Erythroblast (primary cell): ENCODE measurements at regions not wholly inside any gene's neighbourhood (a gene's known extent, or its start where the extent isn't known, plus 50 kb on each side); places are given as distances from the start of the nearest gene placed in this dataset.

Source experiments
- GATA1 ChIP-seq: IDR thresholded peaks from 2 replicates; pipeline ENCODE4 v1.6.1; 2011; ENCODE audit warnings: low read depth, mild to moderate bottlenecking, control low read depth, low read length, moderate library complexity
- POLR2A ChIP-seq: IDR thresholded peaks from 2 replicates; pipeline ENCODE4 v1.6.1; 2011; ENCODE audit warnings: mild to moderate bottlenecking, low read length

GRCh38 chr9:13367784-13368183, 88.3 kb upstream of the MPDZ start:
- no peak for TF ChIP-seq POLR2A
- TF ChIP-seq GATA1: no peak
